Activated CD4-positive, alpha-beta T cell treated with anti-CD3 and anti-CD28 coated beads, Interleukin-2, amount 50 U/mL, for 48 hours (primary cell): ENCODE measurements at regions not wholly inside any gene's neighbourhood (a gene's known extent, or its start where the extent isn't known, plus 50 kb on each side); places are given as distances from the start of the nearest gene placed in this dataset.
"Not testable (repeated sequence)": the region's sequence is repeated elsewhere in the genome, so short reads cannot be mapped to it uniquely, and the experiment has no call there.

Experiments
- DNase-seq, 2 experiments: peaks; one replicate each; pipeline ENCODE4 v3.0.0-alpha.2; 2020

DNA sequence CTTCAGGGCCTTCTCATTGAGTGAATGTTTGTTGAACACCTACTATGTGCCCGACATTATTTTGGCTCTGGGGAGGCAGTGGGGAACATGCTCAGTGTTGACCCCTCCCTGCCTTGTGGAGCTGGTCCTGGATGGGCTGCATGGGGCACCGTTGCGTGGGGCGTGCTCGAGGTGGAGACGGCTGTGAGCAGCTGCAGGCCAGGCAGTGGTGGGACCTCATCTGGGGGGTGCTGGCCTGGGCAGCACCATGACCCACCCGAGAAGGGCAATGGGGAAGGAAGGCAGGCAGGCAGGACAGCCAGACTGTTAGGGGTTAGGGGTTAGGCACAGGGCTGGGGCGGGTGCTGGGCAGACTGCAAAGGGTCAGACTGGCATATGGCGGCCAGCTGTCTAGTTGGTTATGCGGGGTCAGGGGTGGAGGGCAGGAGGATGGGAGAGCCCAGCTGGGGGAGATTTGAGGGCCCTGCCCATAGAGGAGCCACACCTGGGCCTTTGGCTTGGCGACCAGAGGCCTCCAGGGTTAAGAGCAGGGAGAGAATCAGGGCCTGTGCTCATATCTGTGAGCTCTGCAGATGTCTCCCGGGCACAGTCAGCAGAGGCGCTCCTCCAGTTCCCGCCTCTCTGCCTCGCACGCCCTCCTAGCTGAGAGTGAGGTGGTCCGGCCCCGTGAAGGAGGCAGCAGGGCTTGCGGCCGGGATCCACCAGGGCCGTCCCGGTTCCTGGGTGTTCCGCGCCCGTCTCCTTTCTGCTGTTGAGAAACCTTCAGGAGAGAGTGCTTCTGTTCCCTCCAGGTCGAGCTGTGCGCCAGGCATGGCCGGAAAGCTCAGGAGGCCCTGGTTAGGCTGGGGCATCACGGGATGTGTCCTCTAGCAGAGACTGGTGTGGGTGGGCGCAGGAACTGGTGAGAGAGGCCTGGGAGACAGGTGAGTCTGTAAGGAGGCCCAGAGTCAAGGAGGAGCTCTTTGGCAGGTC, 73.3 kb downstream of the RGS12 start:
- no peak for DNase-seq

DNA sequence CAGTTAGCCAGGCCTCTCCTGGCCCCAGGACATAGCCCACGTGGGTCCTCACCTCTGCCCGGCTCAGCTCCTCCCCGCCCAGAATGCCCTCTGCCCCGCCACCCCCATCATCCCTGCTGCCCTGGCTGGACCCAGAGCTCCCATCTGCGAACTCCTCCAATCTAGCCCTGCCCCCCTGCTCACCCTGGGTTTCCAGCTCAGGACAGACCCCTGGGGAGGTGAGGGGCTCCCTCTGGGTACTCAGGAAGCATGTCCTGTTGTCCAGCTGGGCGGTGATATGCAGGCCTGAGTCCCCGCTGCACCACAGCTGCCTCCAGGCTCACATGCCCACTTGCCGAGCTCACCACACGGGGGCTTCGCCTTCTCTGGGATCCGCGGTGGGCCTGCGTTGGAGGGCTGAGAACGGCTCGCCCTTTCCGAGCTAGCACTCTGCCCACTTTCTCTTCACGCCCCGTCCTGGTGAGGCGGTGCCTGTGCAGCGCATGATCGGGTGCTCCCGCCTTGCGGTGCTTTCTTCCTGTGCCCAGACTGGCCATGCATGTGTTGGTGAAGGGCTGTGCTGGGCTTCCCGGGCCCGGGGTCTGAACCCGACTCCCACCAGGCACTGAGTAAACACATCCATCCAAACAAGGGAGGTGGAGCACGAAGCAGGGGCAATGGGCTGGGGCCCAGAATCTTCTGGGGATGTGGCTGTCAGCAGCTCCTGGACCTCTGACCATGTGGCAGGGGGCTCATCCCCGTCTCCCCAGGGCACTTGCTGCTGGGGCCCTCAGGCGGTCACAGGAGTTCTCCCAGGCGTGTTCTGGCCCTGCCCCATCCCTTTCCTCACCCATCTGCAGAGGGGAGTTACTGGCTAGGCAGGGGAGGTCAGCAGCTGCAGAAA, 74.3 kb downstream of the RGS12 start:
- DNase-seq: no peak

DNA sequence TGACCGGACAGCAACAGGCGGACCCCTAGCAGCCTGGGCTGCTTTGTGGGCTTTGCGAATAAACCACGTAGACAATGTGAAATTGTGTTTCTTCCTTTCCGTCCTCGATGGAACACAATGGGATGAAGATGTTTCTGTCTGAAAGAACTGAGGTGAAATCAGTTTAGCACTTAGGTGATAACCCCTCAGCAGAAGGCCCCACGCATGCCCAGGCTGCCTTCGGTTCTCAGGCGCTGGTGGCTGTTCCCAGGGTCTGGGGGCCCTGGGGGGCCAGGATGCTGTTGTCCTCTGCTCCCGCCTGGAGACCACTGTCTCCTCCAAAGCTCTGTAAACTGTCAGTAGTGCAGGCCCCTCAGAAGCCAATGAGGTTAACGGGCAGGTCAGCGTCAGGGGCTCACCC, 73.9 kb upstream of the HGFAC start:
- no peak for DNase-seq

DNA sequence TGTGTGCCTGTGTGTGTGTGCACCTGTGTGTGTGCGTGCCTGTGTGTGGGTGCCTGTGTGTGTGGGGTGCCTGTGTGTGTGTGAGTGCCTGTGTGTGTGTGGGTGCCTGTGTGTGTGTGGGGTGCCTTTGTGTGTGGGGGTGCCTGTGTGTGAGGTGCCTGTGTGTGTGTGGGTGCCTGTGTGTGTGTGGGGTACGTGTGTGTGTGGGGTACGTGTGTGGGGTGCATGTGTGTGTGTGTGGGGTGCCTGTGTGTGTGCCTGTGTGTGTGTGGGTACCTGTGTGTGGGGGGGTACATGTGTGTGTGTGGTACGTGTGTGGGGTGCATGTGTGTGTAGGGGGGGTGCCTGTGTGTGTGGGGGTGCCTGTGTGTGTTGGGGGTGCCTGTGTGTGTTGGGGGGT, 73.4 kb upstream of the HGFAC start:
- no peak for DNase-seq

DNA sequence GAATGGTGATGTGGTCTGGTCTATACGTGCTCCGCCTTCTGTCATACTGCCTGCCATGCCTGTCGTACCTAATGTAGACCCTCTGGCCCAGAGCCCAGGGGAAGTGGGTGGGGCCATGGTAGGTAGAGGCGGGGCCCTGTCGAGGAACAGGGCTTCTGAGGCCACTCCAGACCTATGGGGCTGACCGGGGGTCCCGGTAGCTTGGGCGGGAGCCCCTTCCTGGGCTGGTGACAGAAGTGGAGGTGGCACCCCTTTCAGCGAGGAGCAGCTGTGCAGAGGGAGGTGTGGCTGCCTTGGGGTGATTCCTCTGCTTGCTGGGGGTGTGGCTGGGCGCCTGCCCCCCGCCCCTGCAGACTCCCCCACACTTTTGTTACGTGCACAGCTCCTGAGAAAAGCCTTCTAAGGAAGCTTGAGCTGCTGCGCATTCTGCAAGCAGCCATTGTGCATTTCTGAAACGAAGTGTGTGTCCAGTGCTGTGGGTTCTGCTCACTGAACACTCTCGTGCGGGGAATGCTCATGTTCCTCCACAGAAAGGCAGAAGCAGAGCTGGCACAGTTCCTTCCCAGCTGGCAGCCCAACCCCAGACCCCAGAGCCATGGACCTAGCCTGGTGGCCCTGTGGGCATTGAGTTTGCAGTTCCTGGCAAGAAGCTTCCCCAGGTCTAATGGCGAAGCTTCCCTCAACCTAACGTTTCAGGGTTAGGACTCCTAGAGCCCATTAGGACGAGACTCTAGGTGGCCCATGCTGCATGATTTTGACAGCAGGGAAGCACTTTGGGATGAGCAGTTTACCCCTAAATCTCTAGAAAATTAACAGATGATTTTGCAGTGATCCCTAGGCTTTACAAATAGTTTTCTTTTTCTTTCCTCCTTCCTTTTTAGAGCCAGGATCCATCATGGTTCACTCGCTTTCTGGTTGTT, 72.7 kb upstream of the HGFAC start:
- DNase-seq: no peak

DNA sequence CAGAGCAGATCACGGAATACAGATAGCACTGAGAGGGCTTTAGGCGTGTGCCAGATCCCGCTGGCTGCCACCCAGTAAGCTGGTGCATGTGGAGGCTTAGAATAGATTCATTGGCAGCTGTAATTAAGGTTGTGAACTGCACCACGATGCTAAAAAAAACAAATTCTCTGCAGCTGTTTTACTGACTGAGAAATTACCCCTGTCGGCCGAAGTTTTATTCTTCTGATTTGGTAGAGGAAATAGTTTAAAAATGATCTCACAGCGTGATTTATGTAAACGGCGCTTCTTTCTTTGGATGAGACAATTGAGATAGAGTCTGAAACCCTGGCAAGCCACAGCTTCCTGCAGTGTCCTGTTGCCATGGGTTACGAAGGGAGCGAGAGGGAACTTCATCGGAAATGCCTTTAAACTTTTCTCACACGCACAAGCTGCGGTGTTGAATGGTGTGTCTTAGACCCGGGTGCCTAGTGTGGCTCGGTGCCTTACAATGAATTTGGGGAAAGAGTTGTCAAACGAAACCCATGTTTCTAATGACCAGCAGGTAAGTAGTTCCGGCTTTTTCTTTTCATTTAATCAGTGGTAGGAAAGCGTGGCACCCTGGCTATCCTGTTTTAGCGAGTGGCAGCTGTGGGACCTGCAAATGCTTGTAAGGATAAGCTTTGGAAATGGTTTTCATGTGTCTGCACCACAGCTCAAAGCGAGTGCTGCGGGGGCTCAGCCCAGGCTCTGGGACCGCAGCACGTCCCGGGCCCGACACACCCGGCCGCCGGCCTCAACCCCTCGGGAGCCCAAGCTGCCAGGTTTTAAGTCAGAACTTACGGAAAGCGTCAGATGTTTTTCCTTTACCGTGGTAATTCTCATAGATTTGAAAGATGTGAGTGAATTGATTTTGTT, 71.7 kb upstream of the HGFAC start:
- DNase-seq: peak; percentile 28 to 56

DNA sequence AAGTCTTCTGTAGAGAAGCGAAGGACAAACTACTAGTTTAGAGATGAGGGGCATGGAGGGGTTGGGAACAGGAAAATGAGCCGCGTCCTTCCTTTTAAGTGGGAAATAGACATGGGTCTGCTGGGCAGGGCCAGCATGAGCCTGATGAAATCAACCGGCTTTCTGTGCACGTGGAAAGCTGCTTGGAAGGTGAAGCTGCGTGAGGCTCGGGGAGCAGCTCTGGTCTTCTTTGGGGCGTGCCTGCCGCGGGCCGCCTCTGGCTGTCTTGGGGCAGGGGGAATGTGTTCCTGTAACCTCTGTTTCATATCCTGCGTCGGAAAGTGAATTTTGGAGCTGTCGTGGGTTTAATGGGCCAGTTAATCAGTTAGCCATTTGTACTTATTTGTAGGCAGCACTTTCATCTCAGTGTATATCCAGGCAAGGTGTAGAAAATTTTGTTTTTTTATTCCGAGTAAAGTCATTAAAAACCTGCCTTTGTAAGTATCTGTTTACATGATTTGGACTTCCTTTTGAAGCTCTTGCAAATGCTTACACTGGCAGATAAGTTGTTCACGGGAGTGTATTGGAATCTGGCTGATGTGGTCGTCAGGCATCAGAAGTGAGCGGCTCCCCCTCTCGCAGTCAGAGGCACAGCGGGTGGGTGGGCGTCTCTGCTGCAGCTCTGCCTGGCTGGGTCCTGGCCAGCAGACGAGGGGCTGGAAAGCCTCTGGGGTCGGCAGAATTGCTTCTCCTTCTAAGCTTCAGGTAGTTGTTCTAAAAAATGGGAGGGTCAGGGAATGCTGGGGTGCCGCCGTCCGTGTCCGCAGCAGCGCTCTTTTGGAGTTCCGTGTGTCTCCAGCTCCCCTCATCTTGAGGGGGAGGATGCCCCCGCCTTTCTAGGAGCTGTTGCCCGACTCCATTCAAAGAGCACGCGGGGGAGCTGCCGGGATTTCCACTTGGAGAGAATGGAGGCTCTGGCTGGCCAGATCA, 70.5 kb upstream of the HGFAC start:
- DNase-seq: no peak

DNA sequence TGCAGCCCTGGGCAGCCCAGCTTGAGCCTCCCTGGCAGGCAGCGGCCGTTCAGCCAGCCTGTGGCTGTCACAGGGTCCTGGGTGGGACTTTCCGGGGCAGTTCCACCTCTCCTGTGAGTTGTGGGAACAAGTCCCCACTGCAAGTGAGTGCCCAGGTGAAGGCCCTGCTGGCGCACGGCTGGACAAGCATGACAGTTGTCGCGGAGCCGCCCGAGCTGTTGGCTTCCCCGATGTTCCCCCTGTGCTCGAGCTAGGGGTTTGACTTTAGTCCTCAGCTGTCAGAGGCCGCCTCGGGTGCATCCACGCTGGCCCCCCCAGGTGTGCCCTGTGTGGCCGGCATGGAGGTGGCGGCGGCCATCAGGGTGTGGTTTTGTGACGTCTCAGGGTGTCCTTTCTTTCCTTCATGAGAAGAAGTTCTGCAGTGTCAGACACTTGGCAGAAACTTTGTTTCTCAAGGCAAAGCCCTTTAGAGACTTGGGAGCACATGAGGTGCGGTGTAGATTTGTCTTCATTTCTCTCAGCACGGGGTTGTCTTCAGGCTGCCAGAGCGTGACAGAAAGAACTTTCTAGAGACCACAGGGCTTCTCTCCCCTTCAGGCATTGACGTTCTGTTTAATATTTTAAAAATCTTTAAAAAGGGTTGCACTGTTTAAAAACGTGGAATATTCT, 69.4 kb upstream of the HGFAC start:
- DNase-seq: no peak

DNA sequence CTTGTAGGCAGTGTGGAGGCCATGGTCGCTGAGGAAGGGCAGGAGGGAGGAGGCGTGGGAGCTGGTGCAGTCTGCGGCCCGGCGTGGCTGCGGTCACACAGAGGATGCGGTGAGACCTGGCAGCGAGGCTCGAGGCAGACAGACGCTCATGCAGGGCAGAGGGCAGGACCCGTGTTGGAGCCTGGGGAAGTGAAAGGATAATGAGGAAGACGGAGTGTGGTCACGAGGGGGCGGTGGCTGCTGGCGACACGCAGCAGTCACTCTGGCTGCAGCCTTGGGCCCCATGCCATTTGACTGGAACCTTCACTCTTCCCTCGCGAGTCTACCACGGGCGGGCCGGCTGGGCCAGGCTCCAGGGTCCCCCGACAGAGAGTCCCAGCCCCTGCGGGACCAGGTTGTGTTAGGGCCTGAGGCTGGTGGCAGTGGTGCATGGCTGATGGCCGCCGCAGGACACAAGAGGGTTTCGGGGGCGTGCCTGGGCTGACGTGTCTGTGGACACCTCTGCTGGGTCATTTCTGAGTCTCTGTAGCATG, 68.8 kb upstream of the HGFAC start:
- DNase-seq: no peak

DNA sequence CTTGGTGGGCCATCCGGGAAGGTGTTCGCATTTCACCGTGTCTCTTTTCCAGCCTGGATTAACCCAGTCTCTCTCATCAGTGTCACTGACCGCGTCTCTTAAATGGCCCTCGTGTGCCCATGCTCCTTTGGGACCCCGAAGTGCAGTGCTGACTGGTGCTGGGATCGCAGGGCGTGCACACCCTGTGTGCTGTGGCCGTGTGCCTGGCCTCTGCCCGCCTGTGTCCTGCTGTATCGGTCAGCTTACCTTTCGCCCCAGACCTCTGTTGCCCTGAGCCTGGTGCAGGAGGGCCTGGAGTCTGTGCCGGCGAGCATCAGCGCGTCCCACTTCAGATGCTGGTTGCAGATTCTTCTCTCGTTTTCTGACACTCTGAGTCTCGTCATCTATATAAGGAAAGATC, 68.3 kb upstream of the HGFAC start:
- no peak for DNase-seq

DNA sequence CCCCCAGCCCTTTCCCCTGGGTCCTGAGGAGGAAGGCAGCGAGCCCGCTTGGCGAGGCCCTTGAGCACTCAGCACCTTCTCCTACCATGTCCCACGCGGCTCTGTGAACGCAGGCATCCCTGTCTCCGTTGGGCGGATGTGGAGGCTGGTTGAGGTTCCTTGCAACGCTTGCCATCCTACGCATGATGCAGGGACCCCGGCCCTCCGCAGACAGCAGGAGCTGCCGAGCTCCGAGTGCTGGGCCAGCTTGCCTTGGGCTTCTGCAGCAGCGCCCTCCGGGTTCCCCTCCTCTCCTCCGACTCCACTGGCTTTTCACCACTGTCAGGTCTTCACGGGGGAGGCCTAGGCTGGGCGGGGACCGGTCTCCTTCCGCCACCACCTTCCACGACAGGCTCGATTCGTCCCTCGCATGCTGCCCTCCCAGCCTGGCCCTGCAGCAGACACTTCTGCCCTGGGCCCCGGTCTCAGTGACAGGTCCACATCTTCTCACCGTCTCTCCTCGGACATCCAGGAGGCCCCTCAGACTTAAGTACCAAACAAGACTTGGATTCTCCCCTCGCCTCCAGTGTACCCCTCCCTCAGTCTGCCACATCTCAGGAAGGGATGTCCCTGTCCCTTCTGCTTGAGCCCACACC, 67.6 kb upstream of the HGFAC start:
- DNase-seq: no peak

DNA sequence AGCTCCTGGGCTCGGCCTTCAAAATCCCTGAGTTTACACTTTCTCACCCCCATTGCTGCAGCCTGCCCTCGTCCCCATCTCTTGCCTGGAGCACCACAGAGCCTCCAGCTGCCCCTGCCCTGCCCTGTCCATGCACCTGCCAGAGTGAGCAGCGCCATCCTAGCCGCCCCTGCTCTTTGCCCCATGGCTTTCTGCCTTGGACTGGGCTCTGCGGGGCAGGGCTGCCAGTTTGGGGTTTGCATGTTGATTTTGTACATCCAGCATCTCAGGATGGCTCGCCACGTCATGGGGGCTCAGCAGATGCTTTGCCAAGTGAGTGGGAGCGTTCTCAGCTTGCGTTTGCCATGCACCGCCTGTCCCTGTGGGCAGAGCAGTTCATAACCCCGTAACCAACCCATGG, 67.1 kb upstream of the HGFAC start:
- no peak for DNase-seq

DNA sequence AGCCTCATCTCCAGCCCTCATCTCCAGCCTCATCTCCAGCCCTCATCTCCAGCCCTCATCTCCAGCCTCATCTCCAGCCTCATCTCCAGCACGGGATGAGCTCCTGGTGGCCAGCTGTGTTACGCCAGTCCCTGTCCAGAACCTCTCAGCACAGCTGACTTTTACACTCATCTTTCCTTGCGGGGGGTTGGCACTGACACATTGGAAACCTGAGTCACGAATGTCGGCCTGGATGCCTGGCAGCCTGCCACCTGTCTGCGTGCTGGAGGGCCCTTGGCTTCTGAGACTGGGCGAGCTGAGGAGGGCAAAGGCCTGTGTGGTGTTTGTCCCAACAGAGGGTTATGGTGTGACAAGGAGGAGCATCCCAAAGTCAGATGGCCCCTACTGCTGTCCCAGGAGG, 66.1 kb upstream of the HGFAC start:
- DNase-seq: no peak

DNA sequence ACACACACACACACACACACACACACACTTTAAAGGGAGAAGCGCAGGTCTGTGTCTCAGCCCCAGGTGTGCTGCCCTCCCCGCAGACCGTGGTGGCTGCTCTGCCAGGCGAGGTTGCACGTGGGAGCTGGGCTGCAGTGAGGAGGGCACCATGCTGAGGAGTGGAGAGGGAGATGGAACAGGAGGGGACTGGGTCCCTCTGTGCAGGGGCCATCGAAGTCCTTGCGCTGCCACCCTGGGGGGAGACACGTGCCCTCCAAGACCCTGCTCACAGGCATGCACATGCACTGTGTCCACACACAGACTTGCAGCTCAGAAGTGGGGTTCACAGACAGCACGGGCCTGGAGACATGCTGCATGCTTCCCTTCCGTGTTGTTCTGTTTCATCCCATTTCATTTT, 65.5 kb upstream of the HGFAC start:
- DNase-seq: no peak

DNA sequence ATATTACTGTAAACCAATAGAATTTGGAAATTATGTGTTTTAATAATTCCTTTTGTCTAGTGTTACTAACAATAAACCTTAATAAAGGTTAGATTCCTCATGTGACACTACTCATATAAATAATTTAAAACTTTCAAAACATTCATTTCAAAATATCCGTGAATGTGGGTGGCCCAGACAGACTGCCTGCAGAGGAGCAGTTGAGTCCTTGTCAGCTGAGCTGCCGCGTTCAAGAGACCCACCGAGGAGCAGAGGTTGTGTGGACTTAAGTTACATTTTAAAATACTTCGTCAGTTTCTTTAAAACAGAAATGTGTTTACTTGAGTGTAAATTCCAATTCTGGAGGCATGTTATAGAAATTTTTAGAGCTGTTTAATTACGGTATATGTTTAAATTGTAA, 64.2 kb upstream of the HGFAC start:
- no peak for DNase-seq

DNA sequence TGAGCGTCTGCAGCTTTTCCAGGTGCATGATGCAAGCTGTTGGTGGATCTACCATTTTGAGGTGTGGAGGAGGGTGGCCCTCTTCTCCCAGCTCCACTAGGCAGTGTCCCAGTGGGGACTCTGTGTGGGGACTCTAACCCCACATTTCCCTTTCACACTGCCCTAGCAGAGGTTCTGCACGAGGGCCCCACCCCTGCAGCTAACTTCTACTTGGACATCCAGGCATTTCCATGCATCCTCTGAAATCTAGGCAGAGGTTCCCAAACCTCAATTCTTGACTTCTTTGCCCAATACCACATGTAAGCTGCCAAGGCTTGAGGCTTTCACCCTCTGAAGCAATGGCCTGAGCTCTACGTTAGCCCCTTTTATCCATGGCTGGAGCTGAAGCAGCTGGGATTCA, 61.4 kb upstream of the HGFAC start:
- not testable (repeated sequence) for DNase-seq

DNA sequence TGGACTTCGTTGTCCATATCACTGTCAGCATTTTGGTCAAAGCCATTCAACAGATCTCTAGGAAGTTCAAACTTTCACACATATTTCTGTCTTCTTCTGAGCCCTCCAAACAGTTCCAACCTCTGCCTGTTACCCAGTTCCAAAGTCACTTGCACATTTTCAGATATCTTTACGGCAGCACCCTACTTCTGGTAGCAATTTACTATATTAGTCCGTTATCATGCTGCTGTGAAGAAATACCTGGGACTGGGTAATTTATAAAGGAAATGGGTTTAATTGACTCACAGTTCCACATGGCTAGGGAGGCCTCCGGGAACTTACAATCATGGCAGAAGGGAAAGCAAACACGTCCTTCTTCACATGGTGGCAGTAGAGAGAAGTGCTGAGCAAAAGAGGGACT, 60.6 kb upstream of the HGFAC start:
- DNase-seq: not testable (repeated sequence)

DNA sequence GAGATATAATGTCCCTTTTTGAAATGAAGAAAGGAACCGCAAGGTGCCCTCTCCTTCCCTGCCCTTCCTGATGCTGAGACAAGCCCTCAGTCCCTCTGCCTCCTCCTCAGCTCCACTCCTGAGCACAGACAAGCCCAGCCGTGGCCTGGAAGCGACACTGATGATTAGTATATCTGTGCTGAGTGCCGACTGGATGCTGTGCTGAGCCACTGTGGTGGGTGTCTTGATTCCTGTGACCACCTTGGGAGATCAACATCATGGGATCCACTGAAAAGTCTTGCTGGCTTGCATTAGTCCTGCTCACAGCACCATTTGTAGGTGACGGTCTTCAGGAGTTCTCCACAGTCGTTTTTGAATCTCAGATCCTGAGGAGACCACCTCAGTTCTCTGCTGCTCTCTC, 59.5 kb upstream of the HGFAC start:
- no peak for DNase-seq

DNA sequence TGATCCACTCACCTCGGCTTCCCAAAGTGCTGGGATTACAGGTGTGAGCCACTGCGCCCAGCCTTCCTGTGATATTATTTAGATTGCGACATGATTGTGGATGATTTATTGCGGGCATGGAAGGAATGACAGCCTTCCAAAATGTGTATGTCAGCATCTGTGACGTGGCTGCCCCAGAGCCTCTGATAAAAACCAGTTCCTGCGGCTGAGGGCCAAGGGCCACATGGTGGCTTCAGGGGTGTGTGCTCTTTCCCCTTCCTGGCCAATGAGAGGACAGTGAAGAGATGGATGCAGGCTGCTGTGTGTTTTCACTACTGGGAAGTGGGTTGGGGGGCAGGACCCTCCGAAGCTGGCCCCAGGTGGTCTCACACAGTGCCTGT, 57.4 kb upstream of the HGFAC start:
- no peak for DNase-seq
